Activated CD8-positive, alpha-beta memory T cell treated with anti-CD3 and anti-CD28 coated beads, Interleukin-2, amount 50 U/mL, for 48 hours (primary cell): ENCODE measurements at regions not wholly inside any gene's neighbourhood (a gene's known extent, or its start where the extent isn't known, plus 50 kb on each side); places are given as distances from the start of the nearest gene placed in this dataset.
"Not testable (repeated sequence)": the region's sequence is repeated elsewhere in the genome, so short reads cannot be mapped to it uniquely, and the experiment has no call there.

ENCODE experiments used
- DNase-seq: peaks from one replicate; pipeline ENCODE4 v3.0.0-alpha.2; 2020

DNA sequence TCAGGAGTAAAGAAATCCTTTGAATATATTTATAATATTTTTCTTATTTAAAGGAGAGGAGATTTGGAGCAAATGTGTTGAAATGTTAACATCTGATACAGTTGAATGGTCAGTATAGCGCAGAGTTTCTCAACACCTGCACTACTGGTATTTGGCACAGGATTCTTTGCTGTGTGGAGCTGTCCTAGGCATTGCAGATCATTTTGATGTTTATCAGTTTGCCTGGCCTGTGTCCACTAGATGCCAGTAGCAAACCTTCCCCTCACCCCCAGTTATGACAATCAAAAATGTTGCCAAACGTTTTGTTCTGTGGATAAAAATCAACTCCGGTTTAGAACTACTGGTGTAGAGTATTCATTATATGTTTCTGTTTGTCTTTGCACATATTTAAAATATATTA lies 765.3 kb upstream of the SLIT2 start:
- DNase-seq, result no peak

DNA sequence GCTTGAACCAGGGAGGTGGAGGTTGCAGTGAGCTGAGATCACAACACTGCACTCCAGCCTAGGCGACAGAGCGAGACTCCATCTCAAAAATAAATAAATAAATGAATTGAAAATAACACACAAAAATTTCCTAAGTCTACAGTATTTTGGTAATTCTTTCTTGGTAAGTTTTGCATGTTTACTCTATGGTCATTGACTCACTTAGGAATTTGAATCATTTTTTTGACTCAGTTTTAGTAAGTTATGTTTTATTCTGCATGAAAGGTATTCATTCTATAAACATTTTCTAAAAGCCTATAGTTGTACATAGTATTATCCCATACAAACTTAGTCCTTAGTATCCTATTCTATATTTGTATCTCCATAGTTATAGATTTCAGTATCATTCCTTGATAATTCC lies 772.9 kb upstream of the SLIT2 start:
- DNase-seq, result no peak

DNA sequence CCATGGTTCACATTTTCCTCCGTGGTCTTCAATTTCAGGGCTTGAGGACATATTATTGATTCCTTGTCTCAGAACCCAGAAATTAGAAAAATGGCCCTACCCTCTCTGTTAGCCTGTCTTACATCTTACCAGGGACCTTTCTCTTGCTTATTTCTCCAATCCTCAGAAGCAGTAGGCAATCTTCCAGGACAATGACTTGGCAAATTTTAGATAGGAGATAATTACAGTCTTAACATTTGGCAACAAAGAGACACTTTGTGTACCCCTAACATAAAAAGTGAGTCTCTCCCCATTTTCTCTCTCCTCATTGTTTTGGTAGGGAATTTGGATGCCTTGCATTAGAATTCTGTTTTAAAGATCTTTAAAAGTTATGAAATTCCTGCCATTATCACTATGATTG lies 778.1 kb upstream of the SLIT2 start:
- no peak for DNase-seq

DNA sequence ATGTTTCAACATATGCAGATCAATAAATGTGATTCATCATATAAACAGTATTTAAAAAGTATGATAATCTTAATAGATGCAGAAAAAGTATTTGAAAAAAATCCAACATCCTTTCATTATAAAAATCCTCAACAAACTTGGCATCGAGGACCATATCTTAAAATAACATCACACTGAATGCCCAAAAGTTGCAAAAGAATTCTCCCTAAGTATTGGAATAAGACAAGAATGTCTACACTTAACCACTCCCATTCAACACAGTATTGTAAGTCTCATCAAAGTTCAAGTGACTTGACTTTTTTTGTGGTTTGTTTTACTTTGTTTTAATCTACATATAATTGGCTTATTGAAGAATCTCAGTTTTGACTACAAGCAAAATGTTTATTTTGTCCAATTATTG lies 779.0 kb upstream of the SLIT2 start:
- DNase-seq, result no peak

DNA sequence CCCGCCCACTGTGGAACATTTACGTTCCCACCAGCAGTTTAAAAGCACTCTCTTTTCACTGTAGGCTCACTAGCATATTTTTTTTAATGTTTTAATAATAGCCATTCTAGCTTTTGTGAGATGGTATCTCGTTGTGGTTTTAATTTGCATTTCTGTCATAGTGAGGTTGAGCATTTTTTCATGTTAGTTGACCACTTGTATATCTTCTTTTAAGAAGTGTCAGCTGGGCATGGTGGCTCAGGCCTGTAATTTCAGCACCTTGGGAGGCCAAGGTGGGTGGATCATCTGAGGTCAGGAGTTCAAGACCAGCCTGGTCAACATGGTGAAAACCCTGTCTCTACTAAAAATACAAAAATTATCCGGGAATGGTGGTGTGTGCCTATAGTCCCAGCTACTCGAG lies 781.7 kb upstream of the SLIT2 start:
- DNase-seq, result not testable (repeated sequence)

DNA sequence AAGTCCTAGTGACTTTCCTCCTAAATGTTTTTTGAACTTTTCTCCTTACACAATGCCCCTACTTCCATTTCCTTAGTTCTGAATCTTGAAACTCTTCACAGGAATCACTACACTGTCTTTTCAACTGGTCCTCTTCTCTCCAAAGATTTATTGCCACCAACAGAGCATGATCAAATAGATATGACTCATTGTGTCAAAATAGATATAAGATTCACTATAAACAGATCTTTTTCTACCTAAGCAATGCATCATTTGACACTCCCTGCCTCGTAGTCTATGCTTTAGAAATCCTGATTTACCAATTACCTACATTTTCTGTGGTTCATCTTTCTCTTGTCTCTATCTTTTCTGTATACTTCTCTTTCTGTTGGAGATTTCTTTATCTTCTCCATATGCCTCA lies 789.6 kb upstream of the SLIT2 start:
- no peak for DNase-seq

DNA sequence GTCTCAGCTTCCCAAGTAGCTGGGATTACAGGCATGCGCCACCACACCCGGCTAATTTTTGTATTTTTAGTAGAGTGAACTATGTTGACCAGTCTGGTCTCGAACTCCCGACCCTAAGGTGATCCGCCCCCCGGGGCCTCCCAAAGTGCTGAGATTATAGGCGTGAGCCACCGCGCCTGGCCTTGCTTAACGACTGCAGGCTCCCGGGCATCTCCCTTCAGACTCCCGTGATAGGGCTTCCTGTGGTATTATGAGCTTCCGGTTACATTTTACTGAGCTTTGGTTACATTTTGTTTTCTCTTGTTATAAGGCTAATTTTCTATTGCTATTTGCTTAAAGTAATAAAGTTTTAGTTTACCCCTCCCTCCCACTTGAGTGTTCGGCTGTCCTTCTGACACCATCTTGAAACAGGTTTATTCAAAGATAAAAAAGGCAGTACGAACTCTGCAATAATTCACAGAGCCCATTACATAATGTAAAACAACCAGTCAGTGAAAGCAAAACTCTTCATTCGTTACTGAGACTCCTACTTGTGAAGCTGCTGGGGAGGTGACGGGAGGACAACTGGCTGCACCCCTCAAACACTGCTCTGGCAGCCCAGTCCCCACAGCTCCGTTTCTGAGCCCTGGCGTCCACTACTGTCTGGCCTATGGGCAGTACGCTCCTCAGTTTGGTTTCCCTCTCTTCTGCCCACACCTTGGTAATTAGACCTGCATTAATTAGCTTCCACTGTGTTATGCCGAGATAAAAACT lies 795.7 kb upstream of the SLIT2 start:
- no peak for DNase-seq

DNA sequence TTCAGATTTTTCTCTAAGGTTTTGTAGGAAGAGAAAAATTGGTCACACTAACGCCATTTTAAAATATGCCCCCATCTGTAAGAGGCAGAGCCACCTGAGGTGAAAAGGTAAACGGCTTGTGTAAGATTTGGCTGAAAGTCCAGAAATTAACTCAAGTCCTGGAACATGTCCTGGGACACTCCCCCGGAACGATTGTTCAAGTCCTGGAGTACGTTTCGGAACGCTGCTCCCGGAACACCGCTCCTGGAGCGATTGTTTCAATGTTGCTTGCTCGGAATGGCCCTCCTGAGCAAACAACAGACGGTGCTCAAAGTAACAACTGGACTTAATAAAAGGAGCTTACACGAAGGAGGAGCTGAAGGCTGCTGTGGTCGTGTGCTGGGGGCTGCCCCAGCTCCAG lies 796.5 kb upstream of the SLIT2 start:
- DNase-seq, result no peak

DNA sequence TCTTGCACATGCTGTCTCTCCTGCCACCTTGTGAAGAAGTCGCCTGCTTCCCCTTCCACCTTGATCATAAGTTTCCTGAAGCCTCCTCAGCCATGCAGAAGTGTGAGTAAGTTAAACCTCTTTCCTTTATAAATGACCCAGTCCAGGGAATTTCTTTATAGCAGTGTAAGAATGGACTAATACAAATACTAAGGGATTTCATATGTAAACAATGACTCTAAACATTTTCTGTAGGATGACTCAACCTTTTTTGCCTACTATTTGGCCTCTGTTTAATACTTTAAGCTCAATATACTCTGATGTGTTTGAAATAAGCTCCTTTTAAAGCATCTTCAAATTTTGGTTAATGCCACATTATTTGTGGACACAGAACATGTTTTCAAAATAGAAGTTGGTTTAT lies 813.5 kb upstream of the SLIT2 start:
- no peak for DNase-seq

DNA sequence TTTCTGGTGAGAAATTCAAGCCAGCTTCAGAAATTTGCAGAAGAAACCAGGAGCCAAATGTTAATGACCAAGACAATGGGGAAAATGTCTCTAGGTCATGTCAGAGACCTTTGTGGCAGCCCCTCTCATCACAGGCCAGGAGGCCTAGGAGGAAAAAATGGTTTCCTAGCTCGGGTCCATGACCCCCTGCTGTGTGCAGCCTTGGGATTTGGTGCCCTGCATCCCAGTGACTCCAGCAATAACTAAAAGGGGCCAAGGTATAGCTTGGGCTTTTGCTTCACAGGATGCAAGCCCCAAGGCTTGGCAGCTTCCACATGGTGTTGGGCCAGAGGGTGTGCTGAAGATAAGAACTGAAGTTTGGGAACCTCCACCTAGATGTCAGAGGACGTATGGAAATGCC lies 814.7 kb upstream of the SLIT2 start:
- no peak for DNase-seq

DNA sequence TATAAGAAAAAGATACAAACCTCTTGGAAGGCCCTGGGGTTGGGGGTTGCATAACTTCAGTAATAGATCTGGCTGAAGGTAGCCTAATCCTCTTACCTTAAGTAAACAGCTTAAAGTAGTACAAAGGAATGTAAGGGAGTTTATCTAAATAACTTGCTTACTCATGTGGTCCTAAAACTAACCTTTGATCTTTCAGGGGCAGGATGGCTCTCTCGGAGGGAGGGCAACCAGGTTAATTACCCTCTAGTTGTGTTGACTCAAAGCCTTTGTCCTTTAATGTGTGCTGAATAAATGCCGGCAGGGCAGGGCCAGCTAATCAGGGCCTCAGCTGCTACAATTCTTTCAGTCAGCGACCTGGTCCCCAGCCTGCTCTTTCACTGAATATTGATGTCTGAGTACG lies 822.0 kb upstream of the SLIT2 start:
- DNase-seq, result no peak

DNA sequence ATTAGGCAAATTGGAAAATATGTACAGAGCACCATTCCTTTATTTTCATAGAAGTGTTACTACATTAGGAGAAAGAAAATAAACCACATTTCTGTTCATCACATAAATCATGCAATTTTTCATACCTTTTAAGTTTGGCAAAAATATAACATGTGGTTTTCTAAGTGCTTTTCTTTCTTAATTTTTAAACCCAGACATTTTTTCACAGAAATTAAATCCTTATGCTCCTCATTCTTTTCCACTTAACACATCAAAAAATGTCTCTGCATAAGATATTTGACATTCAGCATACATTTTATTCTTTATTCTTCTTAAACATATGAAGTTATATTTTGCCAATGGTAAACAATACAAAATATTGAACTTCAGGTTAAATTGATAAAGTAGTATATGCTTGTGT lies 826.6 kb upstream of the SLIT2 start:
- DNase-seq, result no peak

DNA sequence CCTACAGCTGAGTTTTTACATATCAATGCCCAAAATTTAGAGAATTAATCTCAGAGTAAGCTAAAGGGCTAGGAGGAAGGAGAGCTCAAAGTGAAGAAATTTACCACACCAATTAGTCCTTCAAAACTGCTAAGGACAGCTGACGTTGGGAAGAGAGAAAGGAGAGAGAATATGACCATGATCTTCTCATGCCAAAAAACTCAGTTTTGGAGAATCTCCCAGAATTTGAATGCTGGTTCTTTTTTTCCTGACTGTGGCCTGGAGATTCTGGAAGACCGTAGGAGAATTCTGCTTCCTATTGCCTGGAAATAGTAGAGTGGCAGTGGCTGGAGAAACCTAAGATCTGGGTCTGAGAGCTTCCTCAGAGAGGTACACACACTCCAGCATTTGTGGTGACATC lies 834.4 kb upstream of the SLIT2 start:
- no peak for DNase-seq

DNA sequence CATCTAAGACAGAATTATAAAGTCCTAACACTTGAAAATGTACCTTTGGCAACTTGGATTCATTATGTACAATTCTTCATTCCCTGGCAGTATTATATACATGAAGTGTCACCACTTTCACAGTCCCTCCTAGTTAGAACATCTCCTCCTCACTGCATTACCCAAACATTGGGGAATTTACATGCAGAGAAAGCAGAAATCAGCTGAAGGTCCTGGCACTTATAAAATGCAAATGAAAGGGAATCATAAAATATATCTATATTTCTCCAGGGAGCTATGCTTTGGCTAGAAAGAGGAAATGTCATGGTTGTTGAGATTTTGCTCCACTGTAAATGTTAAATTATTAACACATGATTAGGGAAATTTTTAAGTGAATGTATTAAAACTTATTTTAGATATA lies 835.6 kb upstream of the SLIT2 start:
- DNase-seq, result no peak

DNA sequence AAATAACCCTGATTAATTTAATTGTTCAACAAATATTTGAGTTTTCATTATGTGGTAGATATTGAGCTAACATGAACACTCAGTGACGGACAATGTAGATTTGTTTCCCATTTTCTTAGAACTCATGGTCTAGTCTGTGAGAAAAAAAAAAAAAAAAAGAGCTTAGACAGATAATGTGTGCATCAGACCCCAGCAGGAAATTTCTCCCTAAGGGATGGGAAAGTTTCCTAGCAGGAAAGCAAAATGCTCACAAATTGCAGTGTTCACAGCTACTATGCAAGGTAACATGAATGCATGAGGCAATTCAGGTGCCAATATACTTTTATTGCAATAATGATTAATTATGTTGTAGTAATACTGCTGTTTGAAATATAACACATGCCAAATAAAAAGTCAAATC lies 843.2 kb upstream of the SLIT2 start:
- DNase-seq, result no peak

DNA sequence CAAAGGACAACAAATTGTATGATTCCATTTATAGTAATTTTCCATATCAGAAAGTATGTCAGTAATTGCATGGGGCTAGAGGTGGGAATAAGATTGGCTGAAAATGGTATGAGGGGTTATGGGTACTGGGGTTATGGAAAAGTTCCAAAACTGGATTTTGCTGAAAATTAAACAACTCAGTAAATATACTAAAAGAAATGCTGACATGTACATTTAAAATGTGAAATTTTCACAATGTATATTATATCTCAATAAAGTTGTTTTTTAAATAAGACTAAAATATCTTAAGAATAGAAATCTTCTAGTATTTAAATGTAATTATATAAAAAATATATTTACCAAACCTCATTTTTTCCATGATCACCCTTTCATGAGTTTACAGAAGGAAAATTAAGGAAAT lies 844.9 kb upstream of the SLIT2 start:
- DNase-seq, result no peak

DNA sequence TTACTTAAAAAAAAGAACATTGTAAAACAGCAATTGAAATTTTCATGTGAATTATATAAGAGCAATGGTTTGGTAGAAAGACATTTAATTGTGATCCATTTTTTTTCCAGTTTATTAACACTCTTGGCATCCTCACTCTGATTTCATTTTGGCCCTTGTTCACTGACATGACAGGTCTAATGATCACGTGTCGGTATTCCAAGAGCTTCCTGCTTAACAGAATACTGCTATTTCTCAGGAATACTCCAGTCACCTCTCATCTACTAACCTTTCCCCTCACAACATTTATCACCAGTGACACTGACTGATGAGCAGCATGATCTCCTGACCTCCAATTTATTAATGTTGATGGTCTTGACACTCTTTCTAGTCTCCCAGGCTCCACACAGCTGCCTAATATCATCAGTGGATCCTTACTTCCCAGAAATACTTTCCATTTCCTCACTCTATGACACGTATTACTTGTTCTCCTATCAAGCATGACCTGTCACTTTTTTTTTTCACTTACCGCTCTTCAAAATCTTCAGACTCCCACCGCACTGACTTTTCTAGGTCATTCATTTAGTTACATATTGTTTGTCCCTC lies 847.8 kb upstream of the SLIT2 start:
- no peak for DNase-seq

DNA sequence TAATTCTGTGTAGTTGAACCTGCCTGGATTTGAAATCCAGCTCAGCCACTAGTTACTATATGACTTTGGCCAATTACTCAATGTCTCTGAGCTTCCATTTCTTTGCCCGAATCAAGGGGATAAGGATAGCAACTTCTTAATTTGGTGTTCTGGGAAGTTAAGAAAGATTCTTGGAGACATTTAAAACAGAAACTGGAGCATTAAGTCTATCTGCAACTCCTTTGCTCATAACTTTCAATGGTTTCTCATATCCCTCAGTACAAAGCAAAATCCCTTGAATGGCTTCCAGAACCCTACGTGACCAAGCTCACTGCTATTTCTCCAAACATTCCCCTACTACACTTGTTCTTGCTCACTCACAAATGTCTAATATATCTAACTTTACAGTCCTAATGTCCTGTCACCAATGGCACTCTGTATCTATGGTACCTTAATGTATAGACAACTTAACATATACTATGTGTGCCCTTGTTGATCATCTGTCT lies 849.1 kb upstream of the SLIT2 start:
- no peak for DNase-seq

DNA sequence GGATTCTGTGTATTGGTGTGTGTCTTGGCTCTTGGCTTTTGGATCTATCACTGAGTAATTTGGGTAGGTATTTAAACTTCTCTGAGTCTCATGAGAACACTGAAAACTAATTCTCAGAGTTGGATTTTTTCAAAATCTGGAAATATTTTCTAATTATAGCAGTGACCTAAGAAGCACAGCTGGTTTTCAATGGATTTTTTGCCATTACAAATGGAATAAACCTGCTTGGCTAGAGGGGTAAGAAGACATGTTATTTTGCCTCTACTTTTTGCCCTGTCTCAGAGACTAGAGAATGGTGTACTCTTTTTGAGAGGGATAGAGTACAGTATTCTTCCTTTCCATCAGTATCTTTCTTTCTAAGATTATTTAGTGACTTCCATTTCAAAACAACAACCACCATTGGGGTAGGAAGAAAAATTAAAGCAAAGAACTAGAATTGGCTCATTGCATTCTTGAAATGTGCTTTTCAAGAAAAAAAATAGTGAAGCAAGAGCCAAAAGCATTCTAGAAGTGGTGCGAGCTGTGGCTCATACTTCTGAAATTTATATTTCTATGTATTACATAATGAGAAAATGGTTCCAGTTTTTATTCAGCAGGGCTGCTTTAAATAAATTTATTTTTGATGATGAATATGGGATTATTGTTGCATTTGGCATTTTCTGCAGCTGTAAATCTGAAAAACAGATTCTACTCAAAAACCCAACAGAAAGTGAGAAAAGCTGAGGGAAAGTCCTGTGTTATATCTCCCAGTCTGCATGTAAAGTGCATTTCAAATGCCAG lies 850.2 kb upstream of the SLIT2 start:
- no peak for DNase-seq

DNA sequence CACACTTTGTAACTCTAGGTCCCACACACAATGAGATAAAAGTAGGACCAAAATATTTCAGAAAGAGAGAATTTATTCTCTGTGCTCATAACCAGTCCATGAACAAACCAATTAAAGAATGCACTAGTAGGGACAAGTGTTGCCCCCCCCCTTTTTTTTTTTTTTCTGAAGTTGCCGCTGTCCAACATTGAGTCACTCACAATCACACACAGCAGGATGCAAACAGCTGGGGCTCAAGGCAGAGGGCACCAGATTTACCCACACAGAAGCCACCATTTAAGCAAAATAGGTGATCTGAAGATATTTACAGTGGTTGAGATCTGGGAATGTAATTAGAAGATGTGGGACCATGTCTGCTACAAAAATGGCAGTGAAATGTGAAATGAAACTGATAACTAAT lies 850.9 kb upstream of the SLIT2 start:
- no peak for DNase-seq

DNA sequence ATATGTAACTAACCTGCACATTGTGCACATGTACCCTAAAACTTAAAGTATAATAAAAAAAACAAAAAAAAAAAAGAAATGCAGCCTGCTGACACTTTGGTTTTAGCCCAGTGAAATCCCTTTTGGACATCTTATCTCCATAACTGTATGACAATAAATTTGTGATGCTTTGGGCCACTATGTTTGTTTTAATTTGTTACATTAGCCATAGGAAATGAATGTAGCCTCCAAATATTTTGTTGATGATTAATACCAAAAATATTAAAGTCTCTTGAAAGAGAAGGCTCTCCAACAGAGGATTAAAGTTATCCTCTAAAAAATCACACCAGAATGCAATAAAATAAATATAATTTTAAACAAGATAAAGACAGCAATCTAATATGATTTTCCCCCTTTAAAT lies 852.7 kb upstream of the SLIT2 start:
- DNase-seq, result no peak

DNA sequence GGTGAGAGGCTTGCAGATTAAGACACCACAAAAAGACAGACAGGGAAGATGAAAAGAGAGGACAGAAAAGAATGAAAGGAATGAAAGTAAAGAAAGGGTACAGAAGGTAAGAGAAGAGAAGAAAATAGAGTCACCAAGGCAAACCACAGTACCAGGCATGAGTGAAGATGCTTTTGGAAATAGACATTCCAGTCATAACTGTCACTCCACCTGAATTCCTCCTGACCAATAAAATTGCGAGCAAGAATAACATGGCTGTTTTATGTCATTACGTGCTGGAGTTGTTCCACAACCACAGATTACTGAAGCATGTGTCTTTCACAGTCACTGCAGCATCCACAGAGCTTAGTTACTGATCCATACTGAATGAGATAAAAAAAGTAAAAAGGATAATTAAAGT lies 864.9 kb upstream of the SLIT2 start:
- no peak for DNase-seq

DNA sequence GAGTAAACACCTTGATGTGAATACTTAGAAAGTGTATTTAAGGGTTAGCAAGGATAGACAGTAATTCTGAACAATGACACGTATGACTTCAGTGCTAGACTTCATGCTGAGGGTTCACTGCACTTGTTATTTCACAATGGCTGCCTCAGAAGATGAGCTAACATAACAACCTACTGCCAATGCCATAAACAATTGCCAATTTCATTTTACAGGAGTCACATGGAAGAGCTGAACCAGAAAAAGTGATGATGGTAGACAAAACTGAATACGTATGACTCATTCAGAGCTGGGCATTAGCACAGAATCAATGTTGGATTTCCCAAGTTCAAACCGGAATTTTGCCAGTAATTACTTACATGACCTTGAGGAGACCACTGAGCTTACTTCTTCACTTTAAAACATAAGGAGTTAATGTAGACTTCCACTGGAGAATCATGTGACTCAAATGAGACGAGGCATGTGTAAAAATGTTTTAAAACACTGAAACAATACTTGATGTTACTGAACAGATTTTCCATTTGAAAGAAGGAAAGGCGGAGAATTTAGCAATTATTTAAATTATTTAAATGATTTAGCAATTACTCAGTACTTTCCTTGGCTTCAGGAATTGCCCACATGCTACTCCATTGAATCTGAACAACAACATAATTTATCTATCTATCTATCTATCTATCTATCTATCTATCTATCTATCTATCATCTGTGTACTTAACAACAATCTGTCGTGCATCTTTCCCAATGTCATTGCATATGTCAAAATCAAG lies 868.5 kb upstream of the SLIT2 start:
- DNase-seq, result no peak

DNA sequence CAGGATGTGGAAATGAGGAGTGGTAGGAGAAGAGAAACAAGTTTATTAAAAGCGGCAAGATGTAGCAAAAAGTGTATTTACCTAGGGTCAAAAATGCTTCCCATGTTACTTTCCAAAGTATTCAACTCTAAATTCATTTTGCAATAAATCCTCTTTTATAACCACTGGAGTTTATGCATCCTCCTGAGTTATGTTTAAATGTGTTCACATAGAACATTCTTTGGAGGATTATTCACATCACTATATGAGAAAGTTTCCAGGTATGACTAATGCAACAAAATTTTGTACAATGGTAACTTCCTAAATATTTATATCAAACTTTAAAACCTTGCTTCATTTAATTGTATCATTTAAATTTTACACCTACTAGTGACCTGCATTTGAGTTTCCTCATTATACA lies 870.6 kb upstream of the SLIT2 start:
- DNase-seq, result no peak
